ENCODE measurements at regions not wholly inside any gene's neighbourhood (a gene's known extent, or its start where the extent isn't known, plus 50 kb on each side); places are given as distances from the start of the nearest gene placed in this dataset.
"Not testable (repeated sequence)": the region's sequence is repeated elsewhere in the genome, so short reads cannot be mapped to it uniquely, and the experiment has no call there.

DNA sequence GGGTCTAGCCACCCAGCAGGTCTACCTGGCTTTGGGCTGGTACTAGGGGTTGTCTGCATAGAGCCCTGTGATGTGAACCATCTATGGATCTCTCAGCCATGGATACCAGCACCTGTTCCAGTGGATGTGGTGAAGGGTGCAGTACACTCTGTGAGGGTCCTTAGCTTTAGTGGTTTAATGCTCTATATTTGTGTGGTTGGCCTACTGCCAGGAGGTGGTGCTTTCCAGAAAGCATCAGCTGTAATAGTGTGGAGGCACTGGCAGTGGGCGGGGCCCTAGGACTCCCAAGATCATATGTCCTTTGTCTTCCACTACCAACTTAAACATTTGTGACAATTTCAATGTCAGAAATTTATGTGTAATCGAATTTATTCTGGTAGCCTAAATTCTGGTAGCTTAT, 1065.1 kb downstream of the RPIA start:
- intact Hi-C loops (cut with micrococcal nuclease); H3K27me3 Mint-ChIP-seq (ENCODE audit: low read depth); H3K4me3 Mint-ChIP-seq (ENCODE audit: low read depth); H3K36me3 Mint-ChIP-seq (ENCODE audit: low read depth); H3K4me1 Mint-ChIP-seq (ENCODE audit: low read depth); DNase-seq (ENCODE audit: low spot score); H3K27ac Mint-ChIP-seq: not testable (repeated sequence)
- H3K9me3 Mint-ChIP-seq: peaks cover 44% of the 10 kb centered on the region

GRCh38 chr2:89758332-89759026, 1067.0 kb downstream of the RPIA start:
- H3K9me3 Mint-ChIP-seq: peaks cover 56% of the 10 kb centered on the region
- DNase-seq (ENCODE audit: low spot score); H3K27ac Mint-ChIP-seq; H3K4me1 Mint-ChIP-seq (ENCODE audit: low read depth); H3K27me3 Mint-ChIP-seq (ENCODE audit: low read depth); H3K4me3 Mint-ChIP-seq (ENCODE audit: low read depth); intact Hi-C loops (cut with micrococcal nuclease); H3K36me3 Mint-ChIP-seq (ENCODE audit: low read depth): not testable (repeated sequence)

DNA sequence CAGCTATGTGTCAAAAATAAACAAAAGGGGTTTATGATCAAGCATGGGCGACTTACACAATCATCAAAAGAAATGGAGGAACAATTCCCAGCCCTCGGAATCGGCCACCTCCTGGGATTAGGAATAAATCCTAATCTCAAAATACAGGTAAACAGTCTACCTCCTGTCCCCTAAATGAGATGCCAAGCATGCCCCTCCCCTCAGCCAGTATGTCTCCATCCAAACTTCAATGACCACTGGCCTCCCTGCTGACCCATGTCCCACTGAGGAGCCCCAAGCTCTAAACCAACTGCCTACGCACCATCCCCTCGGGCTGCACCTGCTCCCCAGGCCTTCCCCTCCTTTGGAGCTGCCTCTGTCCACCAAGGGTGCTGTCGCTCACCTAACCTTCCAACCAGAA, 1069.3 kb downstream of the RPIA start:
- DNase-seq (ENCODE audit: low spot score); H3K27ac Mint-ChIP-seq; H3K4me3 Mint-ChIP-seq (ENCODE audit: low read depth); intact Hi-C loops (cut with micrococcal nuclease); H3K36me3 Mint-ChIP-seq (ENCODE audit: low read depth); H3K27me3 Mint-ChIP-seq (ENCODE audit: low read depth); H3K4me1 Mint-ChIP-seq (ENCODE audit: low read depth): not testable (repeated sequence)
- peaks cover 66% of the 10 kb centered on the region for H3K9me3 Mint-ChIP-seq

- intact Hi-C loops (cut with micrococcal nuclease); H3K36me3 Mint-ChIP-seq (ENCODE audit: low read depth); H3K4me1 Mint-ChIP-seq (ENCODE audit: low read depth); H3K27me3 Mint-ChIP-seq (ENCODE audit: low read depth); DNase-seq (ENCODE audit: low spot score); H3K4me3 Mint-ChIP-seq (ENCODE audit: low read depth); H3K27ac Mint-ChIP-seq: not testable (repeated sequence)
- peaks cover 64% of the 10 kb centered on the region for H3K9me3 Mint-ChIP-seq
These were observed 1069.7 kb downstream of the RPIA start for GRCh38 chr2:89761171-89761570.

DNA sequence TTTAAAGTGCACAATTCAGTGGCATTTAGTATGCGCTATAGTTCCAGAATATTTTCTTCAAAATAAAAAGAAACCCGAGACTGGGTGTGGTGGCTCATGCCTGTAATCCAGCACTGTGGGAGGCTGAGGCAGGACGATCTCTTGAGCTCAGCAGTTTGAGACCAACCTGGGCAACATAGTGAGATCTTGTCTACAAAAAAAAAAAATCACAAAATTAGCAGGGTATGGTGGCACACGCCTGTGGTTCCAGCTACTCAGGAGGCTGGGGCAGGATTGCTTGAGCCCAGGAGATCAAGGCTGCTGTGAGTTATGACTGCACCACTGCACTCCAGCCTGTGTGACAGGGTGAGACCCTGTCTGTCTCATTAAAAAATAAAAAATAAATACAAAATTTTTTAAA, 1070.4 kb downstream of the RPIA start:
- H3K27ac Mint-ChIP-seq; intact Hi-C loops (cut with micrococcal nuclease); H3K4me1 Mint-ChIP-seq (ENCODE audit: low read depth); DNase-seq (ENCODE audit: low spot score); H3K27me3 Mint-ChIP-seq (ENCODE audit: low read depth); H3K4me3 Mint-ChIP-seq (ENCODE audit: low read depth); H3K36me3 Mint-ChIP-seq (ENCODE audit: low read depth): not testable (repeated sequence)
- H3K9me3 Mint-ChIP-seq: peaks cover 61% of the 10 kb centered on the region

DNA sequence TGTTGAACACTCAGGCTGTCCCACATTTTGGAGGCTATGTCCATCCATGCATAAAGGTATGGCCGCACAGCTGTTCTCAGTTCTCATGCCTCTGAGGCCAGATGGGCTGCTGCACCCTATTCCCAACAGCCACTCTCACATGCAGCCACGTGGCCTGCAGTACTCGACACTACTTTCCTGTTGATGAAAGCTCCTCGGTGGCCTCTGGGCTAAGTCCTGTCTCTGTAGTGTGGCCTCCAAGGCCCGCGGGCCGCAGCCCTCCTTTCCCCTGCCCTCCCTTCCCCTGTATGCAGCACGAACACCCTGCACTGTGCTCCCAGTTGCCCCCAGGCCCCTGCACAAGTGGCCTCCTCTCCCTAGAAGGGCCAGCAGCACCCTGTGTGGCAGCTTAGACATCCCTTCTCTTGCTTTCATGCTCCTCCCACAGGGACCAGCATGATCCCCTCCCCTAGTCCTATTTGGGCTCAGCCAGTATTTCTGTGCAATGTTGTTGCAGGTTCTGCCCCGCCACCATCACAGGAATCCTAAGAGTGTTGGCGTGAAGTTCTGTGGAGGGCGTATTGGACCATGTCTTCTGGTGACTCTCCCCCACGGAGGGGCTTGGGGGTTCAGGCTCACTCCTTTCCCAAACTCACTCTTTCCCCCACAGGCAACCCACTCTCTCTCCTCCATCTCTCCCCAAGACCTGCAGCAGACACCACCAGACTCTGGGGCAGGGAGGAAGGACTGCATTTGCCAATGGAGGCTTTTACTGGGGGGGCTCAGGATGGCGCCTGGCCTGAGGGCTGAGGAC, 1071.2 kb downstream of the RPIA start:
- DNase-seq (ENCODE audit: low spot score); H3K4me1 Mint-ChIP-seq (ENCODE audit: low read depth); H3K36me3 Mint-ChIP-seq (ENCODE audit: low read depth); H3K27ac Mint-ChIP-seq; H3K27me3 Mint-ChIP-seq (ENCODE audit: low read depth); H3K4me3 Mint-ChIP-seq (ENCODE audit: low read depth); intact Hi-C loops (cut with micrococcal nuclease): not testable (repeated sequence)
- peaks cover 55% of the 10 kb centered on the region for H3K9me3 Mint-ChIP-seq

GRCh38 chr2:89763254-89763580, 1071.7 kb downstream of the RPIA start:
- H3K4me1 Mint-ChIP-seq (ENCODE audit: low read depth): no peaks in the 10 kb centered on the region
- H3K36me3 Mint-ChIP-seq (ENCODE audit: low read depth): no peaks in the 10 kb centered on the region
- DNase-seq (ENCODE audit: low spot score): no peak
- peaks cover 52% of the 10 kb centered on the region for H3K9me3 Mint-ChIP-seq
- no peak overlapping the region for H3K27ac Mint-ChIP-seq
- intact Hi-C loops (cut with micrococcal nuclease): no loop called here
- H3K4me3 Mint-ChIP-seq (ENCODE audit: low read depth): no peak overlapping the region
- peaks cover 8% of the 10 kb centered on the region for H3K27me3 Mint-ChIP-seq (ENCODE audit: low read depth)

DNA sequence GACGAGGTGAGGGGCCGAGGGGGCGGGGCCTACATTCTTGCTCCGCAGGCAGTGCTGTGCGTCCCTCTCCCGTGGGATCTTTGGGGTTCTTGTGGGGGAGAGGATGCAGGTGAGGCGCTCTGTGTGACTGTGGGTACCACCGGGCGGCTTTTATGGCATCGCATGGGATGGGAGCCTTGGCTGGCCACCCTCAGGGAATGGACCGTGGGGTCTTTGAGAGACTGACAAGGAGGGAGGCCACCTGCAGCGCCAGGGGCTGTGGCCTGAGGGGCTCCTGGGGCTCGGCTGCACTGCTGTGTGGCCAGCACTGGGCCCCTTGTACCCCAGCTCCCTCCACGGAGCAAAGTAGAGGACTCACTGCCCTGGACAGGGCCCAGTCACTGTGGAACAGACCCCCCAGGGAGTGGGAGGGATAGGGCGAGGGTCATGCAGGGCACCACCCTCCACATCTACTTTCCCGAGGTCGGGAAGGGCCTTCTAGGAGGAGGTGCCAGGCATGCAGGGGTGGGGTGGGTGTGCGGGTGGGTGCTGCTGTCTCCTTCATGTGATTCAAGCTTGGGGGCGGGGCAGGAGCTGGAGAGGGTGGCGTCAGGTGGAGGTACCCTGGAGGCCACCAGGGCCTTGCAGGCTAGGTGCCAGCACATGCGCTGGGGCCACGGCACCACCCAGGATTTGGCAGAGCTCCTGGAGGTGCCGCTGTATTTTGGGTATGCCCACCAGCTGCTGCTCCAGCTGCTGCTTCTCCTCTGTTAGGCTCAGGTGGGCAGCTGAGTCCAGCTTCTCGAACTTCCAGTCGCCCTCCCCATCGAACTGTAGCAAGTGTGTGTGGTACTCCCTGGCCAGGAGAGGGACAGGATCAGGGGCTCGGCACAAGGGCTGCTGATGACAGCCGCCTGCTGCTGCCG, 1072.4 kb downstream of the RPIA start:
- no peaks in the 10 kb centered on the region for H3K4me1 Mint-ChIP-seq (ENCODE audit: low read depth)
- intact Hi-C loops (cut with micrococcal nuclease): no loop called here
- DNase-seq (ENCODE audit: low spot score): no peak
- peaks cover 12% of the 10 kb centered on the region for H3K27me3 Mint-ChIP-seq (ENCODE audit: low read depth)
- no peak overlapping the region for H3K27ac Mint-ChIP-seq
- H3K4me3 Mint-ChIP-seq (ENCODE audit: low read depth): no peak overlapping the region
- H3K36me3 Mint-ChIP-seq (ENCODE audit: low read depth): no peaks in the 10 kb centered on the region
- peaks cover 47% of the 10 kb centered on the region for H3K9me3 Mint-ChIP-seq

- H3K27ac Mint-ChIP-seq; H3K4me3 Mint-ChIP-seq (ENCODE audit: low read depth); DNase-seq (ENCODE audit: low spot score); H3K4me1 Mint-ChIP-seq (ENCODE audit: low read depth); H3K36me3 Mint-ChIP-seq (ENCODE audit: low read depth); intact Hi-C loops (cut with micrococcal nuclease): not testable (repeated sequence)
- Mint-ChIP-seq H3K9me3 (peaks cover 46% of the 10 kb centered on the region), H3K27me3 (ENCODE audit: low read depth) (peaks cover 16% of the 10 kb centered on the region)
These were observed 1073.3 kb downstream of the RPIA start for GRCh38 chr2:89764571-89765360.

DNA sequence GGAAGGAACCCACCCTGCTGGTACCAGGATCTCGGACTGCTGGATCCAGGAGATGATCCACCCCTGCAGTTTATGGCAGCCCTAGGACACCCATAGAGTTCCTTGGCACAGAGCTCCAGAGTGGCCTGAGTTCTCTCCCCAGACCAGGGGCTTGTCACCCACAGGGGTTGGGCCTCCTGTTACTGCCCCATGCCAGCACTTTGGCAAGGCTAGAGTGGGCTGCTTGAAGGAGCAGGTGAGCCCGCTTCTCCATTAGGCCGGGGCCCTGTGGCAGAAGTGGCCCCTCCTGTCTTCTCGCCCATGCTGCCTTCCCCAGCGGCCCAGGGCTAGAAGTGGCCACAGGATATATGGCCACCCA, 1073.9 kb downstream of the RPIA start:
- H3K4me1 Mint-ChIP-seq (ENCODE audit: low read depth); H3K36me3 Mint-ChIP-seq (ENCODE audit: low read depth); DNase-seq (ENCODE audit: low spot score); intact Hi-C loops (cut with micrococcal nuclease); H3K4me3 Mint-ChIP-seq (ENCODE audit: low read depth); H3K27ac Mint-ChIP-seq: not testable (repeated sequence)
- H3K27me3 Mint-ChIP-seq (ENCODE audit: low read depth): peaks cover 16% of the 10 kb centered on the region
- H3K9me3 Mint-ChIP-seq: peaks cover 43% of the 10 kb centered on the region

DNA sequence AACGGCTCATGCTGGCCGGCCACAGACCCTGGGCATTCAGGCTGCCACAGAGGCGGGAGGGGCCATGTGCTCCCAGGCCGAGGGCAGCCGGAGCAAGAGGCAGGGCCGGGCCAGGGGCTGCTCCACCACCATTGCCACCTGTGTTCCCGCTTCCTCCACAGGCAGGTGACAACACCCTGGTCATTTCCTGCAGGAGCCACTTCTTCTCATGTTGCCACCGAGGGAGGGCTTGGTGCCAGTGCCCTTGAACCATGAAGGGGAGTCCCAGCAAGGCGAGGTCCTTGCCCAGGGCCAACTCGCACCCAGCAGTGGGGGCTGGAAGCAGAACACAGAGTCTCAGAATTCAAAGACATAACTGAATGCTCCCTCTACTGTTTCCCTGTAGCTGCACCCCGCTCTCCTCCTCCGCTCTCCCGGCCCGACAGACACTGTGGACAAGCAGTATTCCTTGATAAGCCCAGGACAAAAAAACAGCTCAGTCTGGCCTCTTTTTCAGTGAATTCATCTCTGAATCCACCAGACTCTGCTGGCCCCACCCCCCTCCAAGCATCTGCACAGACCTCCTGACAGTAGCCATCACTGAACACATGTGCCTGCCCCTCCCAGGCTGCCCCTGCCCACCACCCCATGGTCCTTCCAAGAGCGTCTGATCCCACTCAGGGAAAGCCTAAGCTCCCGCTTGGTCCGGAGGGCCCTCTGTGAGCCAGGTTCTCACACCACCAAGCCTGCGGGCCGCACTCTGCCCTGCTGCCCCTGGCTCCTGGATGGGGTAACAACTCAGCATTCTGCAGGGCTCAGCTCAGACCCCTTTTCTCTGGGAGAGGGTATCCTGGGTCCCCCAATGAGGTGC, 1074.9 kb downstream of the RPIA start:
- H3K4me3 Mint-ChIP-seq (ENCODE audit: low read depth); H3K36me3 Mint-ChIP-seq (ENCODE audit: low read depth); H3K4me1 Mint-ChIP-seq (ENCODE audit: low read depth); intact Hi-C loops (cut with micrococcal nuclease); H3K27ac Mint-ChIP-seq; DNase-seq (ENCODE audit: low spot score): not testable (repeated sequence)
- Mint-ChIP-seq H3K27me3 (ENCODE audit: low read depth) (peaks cover 16% of the 10 kb centered on the region), H3K9me3 (peaks cover 41% of the 10 kb centered on the region)

GRCh38 chr2:89767058-89767457, 1075.6 kb downstream of the RPIA start:
- DNase-seq (ENCODE audit: low spot score); H3K36me3 Mint-ChIP-seq (ENCODE audit: low read depth); H3K4me1 Mint-ChIP-seq (ENCODE audit: low read depth); intact Hi-C loops (cut with micrococcal nuclease); H3K27ac Mint-ChIP-seq; H3K4me3 Mint-ChIP-seq (ENCODE audit: low read depth): not testable (repeated sequence)
- Mint-ChIP-seq H3K27me3 (ENCODE audit: low read depth) (peaks cover 16% of the 10 kb centered on the region), H3K9me3 (peaks cover 39% of the 10 kb centered on the region)
